ENCODE measurements at regions not wholly inside any gene's neighbourhood (a gene's known extent, or its start where the extent isn't known, plus 50 kb on each side); places are given as distances from the start of the nearest gene placed in this dataset.

DNA sequence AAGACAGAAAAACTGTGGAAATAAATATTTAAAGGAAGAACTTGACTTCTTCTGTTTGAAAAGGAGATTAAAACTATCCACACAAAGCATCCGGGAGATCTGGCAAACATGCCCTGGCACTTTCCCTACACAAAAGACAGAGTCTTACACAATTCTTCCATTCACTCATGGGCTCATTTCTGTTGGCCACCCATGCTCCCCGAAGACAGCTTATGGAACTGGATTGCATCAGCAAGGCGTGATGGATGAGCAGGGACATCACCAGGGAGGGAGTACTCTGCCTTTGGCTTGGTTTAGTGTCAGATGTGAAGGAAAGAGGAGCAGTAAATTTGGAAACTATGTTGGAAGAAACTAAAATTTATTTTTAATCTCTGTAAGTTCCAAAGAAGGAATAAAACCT lies 379.3 kb downstream of the CD109 start:
- TF ChIP-seq GATA3 (IDR thresholded peaks at IDR 0.05; ENCODE audit: low read depth, low read length) (no peak), GATA2 (IDR thresholded peaks at IDR 0.05; ENCODE audit: low read depth, low read length) (no peak)

Measured in SH-SY5Y (cell line).